A549 (cell line): ENCODE measurements at regions not wholly inside any gene's neighbourhood (a gene's known extent, or its start where the extent isn't known, plus 50 kb on each side); places are given as distances from the start of the nearest gene placed in this dataset.

Experiments used
- CTCF ChIP-seq: fragments of >200 bp; sonication (Bioruptor Twin); formaldehyde crosslinking; IDR thresholded peaks from 3 replicates; pipeline ENCODE4 v1.5.1; 2016
- EHF ChIP-seq: fragments of 250-450 bp; sonication (Bioruptor Pico); IDR thresholded peaks from 2 replicates; pipeline ENCODE4 v1.5.0; 2020; ENCODE audit warnings: mild to moderate bottlenecking
- EP300 ChIP-seq, 2 experiments: fragments of >200 bp; sonication (Bioruptor Twin); formaldehyde crosslinking; IDR thresholded peaks; 2 replicates in 1 of 2; 3 replicates in 1 of 2; pipeline ENCODE4 v1.6.1; 2016 to 2017
- POLR2A ChIP-seq: IDR thresholded peaks from 2 replicates; pipeline ENCODE4 v1.6.1; 2012; ENCODE audit warnings: mild to moderate bottlenecking, low read length
- RAD21 ChIP-seq, 2 experiments: fragments of >200 bp in 1 of 2; sonication (Bioruptor Twin) in 1 of 2; formaldehyde crosslinking in 1 of 2; IDR thresholded peaks in 1 of 2; conservative IDR thresholded peaks in 1 of 2; 2 replicates in 1 of 2; 3 replicates in 1 of 2; pipeline ENCODE4 v1.6.1; 2012 to 2018; ENCODE audit warnings: inconsistent platforms in 1 of 2
- REST ChIP-seq: fragments of 200-600 bp; sonication (generic); IDR thresholded peaks from 2 replicates; pipeline ENCODE4 v1.6.1; 2016; ENCODE audit warnings: antibody characterized with exemption, mild to moderate bottlenecking, moderate library complexity
- RNF2 ChIP-seq: fragments of 200-600 bp; sonication (generic); IDR thresholded peaks from 2 replicates; pipeline ENCODE4 v1.6.1; 2016; ENCODE audit warnings: low read depth, mild to moderate bottlenecking, antibody characterized with exemption, moderate library complexity, borderline replicate concordance

GRCh38 chr9:95623640-95624039, 106.9 kb upstream of the PTCH1 start:
- TF ChIP-seq CTCF (no peak), POLR2A (no peak), EP300 (IDR thresholded peaks at IDR 0.05) (no peak), RNF2 (no peak), EHF (no peak), REST (no peak), RAD21 (conservative IDR thresholded peaks at IDR 0.05 in 1 of 2, IDR thresholded peaks at IDR 0.05 in 1 of 2) (no peak)
